Trophoblast cell (in vitro differentiated cells and primary cell): ENCODE measurements at regions not wholly inside any gene's neighbourhood (a gene's known extent, or its start where the extent isn't known, plus 50 kb on each side); places are given as distances from the start of the nearest gene placed in this dataset.

Experiments
- DNase-seq, 2 donors: peaks; one replicate each; pipeline ENCODE4 v3.0.0-alpha.2; 2016
- H2AFZ ChIP-seq: 2 replicates; pipeline ENCODE4 v1.6.1; 2013; ENCODE audit warnings: low read length, moderate library complexity, mild to moderate bottlenecking; ENCODE audit not compliant: insufficient read depth, poor library complexity
- H2AK5ac ChIP-seq: 2 replicates; pipeline ENCODE4 v1.6.1; 2013; ENCODE audit warnings: mild to moderate bottlenecking, low read length
- H2BK120ac ChIP-seq: 2 replicates; pipeline ENCODE4 v1.6.1; 2013; ENCODE audit warnings: low read length, mild to moderate bottlenecking, moderate library complexity; ENCODE audit not compliant: insufficient read depth, poor library complexity
- H2BK12ac ChIP-seq: 2 replicates; pipeline ENCODE4 v1.6.1; 2013; ENCODE audit warnings: mild to moderate bottlenecking, low read length, moderate library complexity
- H2BK5ac ChIP-seq: 2 replicates; pipeline ENCODE4 v1.6.1; 2013; ENCODE audit warnings: low read length, low read depth, moderate library complexity, mild to moderate bottlenecking; ENCODE audit not compliant: poor library complexity
- H3K14ac ChIP-seq: 2 replicates; pipeline ENCODE4 v1.6.1; 2013; ENCODE audit warnings: mild to moderate bottlenecking, low read length
- H3K18ac ChIP-seq: 2 replicates; pipeline ENCODE4 v1.6.1; 2013; ENCODE audit warnings: mild to moderate bottlenecking, low read length
- H3K23ac ChIP-seq: 2 replicates; pipeline ENCODE4 v1.6.1; 2013; ENCODE audit warnings: low read length
- H3K27ac ChIP-seq: 2 replicates; pipeline ENCODE4 v1.5.1; 2013; ENCODE audit warnings: low read depth, mild to moderate bottlenecking, inconsistent platforms, low read length, moderate library complexity
- H3K27me3 ChIP-seq: 2 replicates; pipeline ENCODE4 v1.6.1; 2013; ENCODE audit warnings: inconsistent platforms, mild to moderate bottlenecking, low read length, moderate library complexity; ENCODE audit not compliant: insufficient read depth
- H3K36me3 ChIP-seq, 2 experiments: 1 replicate in 1 of 2; 2 replicates in 1 of 2; pipeline ENCODE4 v1.6.1; 2013; ENCODE audit warnings: low read length in 2 of 2, mild to moderate bottlenecking in 2 of 2, moderate library complexity in 1 of 2; ENCODE audit not compliant: insufficient read depth in 2 of 2, control insufficient read depth in 1 of 2
- H3K4ac ChIP-seq: 2 replicates; pipeline ENCODE4 v1.6.1; 2013; ENCODE audit warnings: low read depth, mild to moderate bottlenecking, low read length, moderate library complexity
- H3K4me1 ChIP-seq, 2 experiments: 1 replicate in 1 of 2; 2 replicates in 1 of 2; pipeline ENCODE4 v1.6.1; 2013; ENCODE audit warnings: low read length in 2 of 2, mild to moderate bottlenecking in 2 of 2, moderate library complexity in 1 of 2; ENCODE audit not compliant: insufficient read depth in 2 of 2, control insufficient read depth in 1 of 2
- H3K4me2 ChIP-seq: 2 replicates; pipeline ENCODE4 v1.6.1; 2013; ENCODE audit warnings: inconsistent platforms, mild to moderate bottlenecking, low read length, moderate library complexity
- H3K4me3 ChIP-seq: 2 replicates; pipeline ENCODE4 v1.5.1; 2013; ENCODE audit warnings: mild to moderate bottlenecking, low read depth, low read length, inconsistent platforms
- H3K79me1 ChIP-seq: one replicate; pipeline ENCODE4 v1.6.1; 2013; ENCODE audit warnings: low read length
- H3K79me2 ChIP-seq: 2 replicates; pipeline ENCODE4 v1.6.1; 2013; ENCODE audit warnings: low read length, mild to moderate bottlenecking; ENCODE audit not compliant: control insufficient read depth, insufficient read depth, poor library complexity
- H3K9ac ChIP-seq: 2 replicates; pipeline ENCODE4 v1.6.1; 2013; ENCODE audit warnings: mild to moderate bottlenecking, low read length
- H3K9me3 ChIP-seq: 2 replicates; pipeline ENCODE4 v1.6.1; 2013; ENCODE audit warnings: low read depth, mild to moderate bottlenecking, control low read depth, inconsistent platforms, low read length; ENCODE audit not compliant: insufficient read depth
- H4K12ac ChIP-seq: 2 replicates; pipeline ENCODE4 v1.6.1; 2013; ENCODE audit warnings: low read depth, mild to moderate bottlenecking, low read length, moderate library complexity
- H4K8ac ChIP-seq: 2 replicates; pipeline ENCODE4 v1.6.1; 2013; ENCODE audit warnings: low read depth, mild to moderate bottlenecking, low read length, moderate library complexity
- H4K91ac ChIP-seq: one replicate; pipeline ENCODE4 v1.6.1; 2013; ENCODE audit warnings: low read depth, mild to moderate bottlenecking, low read length, moderate library complexity
- WGBS: extraction: QIAGEN DNeasy Blood & Tissue Kit; methylation state at CpG from one replicate; pipeline ENCODE4 v1.1.7; 2013; ENCODE audit warnings: missing lambda C conversion rate; ENCODE audit not compliant: insufficient read length, insufficient coverage; ENCODE audit errors: extremely low coverage; 5-methylcytosine and 5-hydroxymethylcytosine counted together

DNA sequence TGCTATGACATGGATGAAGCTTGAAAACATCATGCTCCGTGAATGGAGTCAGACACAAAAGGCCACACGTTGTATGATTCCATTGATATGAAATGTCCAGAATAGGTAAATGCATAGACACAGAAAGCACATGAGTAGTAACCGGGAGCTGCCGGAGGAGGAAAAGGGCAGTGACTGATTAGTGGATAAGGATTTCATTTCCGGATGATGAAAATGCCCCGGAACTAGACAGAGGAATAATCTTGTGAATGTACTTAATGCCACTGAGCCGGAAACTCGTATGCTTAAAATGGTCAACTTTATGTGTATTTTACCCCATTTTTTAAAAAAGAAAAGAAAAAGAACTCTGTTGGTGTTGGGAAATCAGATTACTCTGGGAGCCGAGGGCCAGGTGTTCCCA is 112.7 kb upstream of the FAM9B start:
- no peak overlapping the region for H4K12ac ChIP-seq
- H2BK12ac ChIP-seq = no peak overlapping the region
- no peak overlapping the region for H4K91ac ChIP-seq
- no peak overlapping the region for H3K18ac ChIP-seq
- no peaks in the 10 kb centered on the region for H3K9me3 ChIP-seq
- H3K27ac ChIP-seq = no peak overlapping the region
- H3K9ac ChIP-seq = no peak overlapping the region
- no peak overlapping the region for H2AFZ ChIP-seq
- no CpG with 5 or more reads among the region's 9 CpGs for WGBS
- H3K27me3 ChIP-seq = no peaks in the 10 kb centered on the region
- H4K8ac ChIP-seq = no peak overlapping the region
- no peak overlapping the region for H3K4ac ChIP-seq
- H2BK5ac ChIP-seq = no peak overlapping the region
- H3K36me3 ChIP-seq = no peaks in the 10 kb centered on the region
- H3K79me1 ChIP-seq = no peaks in the 10 kb centered on the region
- no peak overlapping the region for H3K4me2 ChIP-seq
- H3K4me1 ChIP-seq = peaks cover 2 to 4% of the 10 kb centered on the region in 2 experiments
- H3K4me3 ChIP-seq = no peak overlapping the region
- no peak for DNase-seq
- no peak overlapping the region for H3K14ac ChIP-seq
- no peaks in the 10 kb centered on the region for H3K79me2 ChIP-seq
- no peak overlapping the region for H2BK120ac ChIP-seq
- no peak overlapping the region for H3K23ac ChIP-seq
- H2AK5ac ChIP-seq = no peak overlapping the region

DNA sequence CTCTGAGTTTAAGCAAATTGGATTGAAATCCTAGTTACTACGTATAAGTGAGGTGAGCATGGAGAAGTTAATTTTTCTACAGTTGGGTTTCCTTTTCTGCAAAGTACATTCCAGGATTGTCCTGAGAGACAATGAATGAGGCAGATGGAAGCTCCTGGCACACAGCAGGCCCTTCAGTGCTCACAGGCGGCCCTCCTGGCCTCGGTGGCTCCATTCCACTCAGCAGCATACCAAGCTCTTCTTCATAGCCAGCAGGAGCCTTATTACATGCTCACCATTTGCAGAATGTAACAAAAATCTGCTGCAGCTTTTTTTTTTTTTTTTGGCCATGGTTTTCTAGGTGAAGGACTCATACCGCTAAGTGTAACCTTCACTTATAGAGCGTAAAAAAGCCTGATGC is 113.2 kb upstream of the FAM9B start:
- DNase-seq = no peak
- Histone ChIP-seq H3K4me1 (peaks cover 2 to 4% of the 10 kb centered on the region in 2 experiments), H3K9me3 (no peaks in the 10 kb centered on the region), H2AK5ac (no peak overlapping the region), H3K4me3 (no peak overlapping the region), H2BK120ac (no peak overlapping the region), H2BK5ac (no peak overlapping the region), H4K8ac (no peak overlapping the region), H3K27ac (no peak overlapping the region), H3K23ac (no peak overlapping the region), H3K14ac (no peak overlapping the region), H2BK12ac (no peak overlapping the region), H3K27me3 (no peaks in the 10 kb centered on the region), H4K91ac (no peak overlapping the region), H3K4me2 (no peak overlapping the region), H3K79me1 (no peaks in the 10 kb centered on the region), H3K9ac (no peak overlapping the region), H3K36me3 (no peaks in the 10 kb centered on the region), H2AFZ (no peak overlapping the region), H4K12ac (no peak overlapping the region), H3K79me2 (no peaks in the 10 kb centered on the region), H3K4ac (no peak overlapping the region), H3K18ac (no peak overlapping the region)
- no CpG with 5 or more reads among the region's 5 CpGs for WGBS

DNA sequence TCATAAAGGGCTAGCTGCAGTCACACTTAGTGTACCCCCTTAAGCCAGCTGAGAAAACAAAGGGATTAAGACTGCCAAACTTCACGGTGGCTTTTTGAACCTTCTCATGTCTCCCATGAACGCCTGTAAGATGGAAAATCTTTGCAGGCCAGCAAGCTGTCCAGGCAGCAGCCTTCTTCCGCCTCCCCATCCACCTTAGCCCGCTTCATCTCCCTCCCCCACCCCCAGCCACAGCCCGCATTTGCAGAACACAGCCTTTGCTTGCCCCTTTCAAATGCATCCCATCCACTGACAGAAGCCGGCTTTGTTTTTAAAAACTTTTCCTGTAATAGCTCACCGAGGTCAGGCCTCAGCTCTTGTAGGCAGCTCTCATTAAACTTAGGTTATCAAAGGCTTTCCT is 113.8 kb upstream of the FAM9B start:
- Histone ChIP-seq H3K4me2 (no peak overlapping the region), H3K36me3 (no peaks in the 10 kb centered on the region), H3K4ac (no peak overlapping the region), H3K4me3 (no peak overlapping the region), H3K23ac (no peak overlapping the region), H3K4me1 (peaks cover 2 to 4% of the 10 kb centered on the region in 2 experiments), H3K79me2 (no peaks in the 10 kb centered on the region), H3K18ac (no peak overlapping the region), H4K91ac (no peak overlapping the region), H3K9ac (no peak overlapping the region), H3K27ac (no peak overlapping the region), H2AK5ac (no peak overlapping the region), H3K27me3 (no peaks in the 10 kb centered on the region), H2BK120ac (no peak overlapping the region), H3K9me3 (no peaks in the 10 kb centered on the region), H4K12ac (no peak overlapping the region), H3K14ac (no peak overlapping the region), H4K8ac (no peak overlapping the region), H2BK12ac (no peak overlapping the region), H3K79me1 (no peaks in the 10 kb centered on the region), H2AFZ (no peak overlapping the region), H2BK5ac (no peak overlapping the region)
- no CpG with 5 or more reads among the region's 7 CpGs for WGBS
- no peak for DNase-seq

DNA sequence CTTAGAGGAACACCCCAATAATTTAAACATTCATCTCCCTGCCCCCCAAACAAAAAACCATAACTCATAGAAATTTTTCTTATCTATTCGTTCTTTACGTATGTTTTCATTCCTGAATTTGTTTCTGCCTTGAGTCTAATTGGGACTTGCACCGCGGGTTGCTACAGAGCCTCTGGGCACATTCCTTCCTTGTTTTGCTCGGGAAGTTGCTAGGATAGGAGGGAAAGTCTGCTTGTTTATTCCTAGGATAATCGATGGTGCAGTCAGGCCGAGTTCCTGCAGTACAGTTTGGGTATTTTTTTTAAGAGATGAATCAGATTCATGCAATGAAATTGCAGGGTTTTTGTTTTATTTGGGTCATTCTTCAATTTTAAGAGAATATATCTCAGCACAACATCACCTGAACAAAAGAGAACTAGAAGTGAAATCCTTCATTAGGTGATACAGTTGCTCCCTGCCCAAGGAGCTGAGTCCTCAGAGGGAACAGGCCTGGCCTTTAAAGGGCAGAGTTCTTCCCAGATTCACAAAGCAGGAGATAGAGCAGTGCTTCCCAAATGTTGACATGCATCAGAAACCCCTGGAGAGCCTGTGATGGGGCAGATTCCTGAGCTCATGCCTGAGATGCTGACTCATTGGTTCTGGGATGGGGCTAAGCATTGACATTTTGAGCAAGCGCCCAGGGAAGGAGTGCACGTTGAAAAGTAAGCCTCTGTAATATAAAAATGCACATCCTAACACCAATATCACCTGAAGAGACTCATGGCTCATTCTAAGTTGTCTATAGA is 114.9 kb upstream of the FAM9B start:
- no peak overlapping the region for H3K23ac ChIP-seq
- H3K4me3 ChIP-seq = no peak overlapping the region
- no peak overlapping the region for H4K12ac ChIP-seq
- H2BK5ac ChIP-seq = no peak overlapping the region
- H4K8ac ChIP-seq = peak overlapping the region; percentile 47
- H3K4ac ChIP-seq = no peak overlapping the region
- no peak overlapping the region for H4K91ac ChIP-seq
- peak overlapping the region; percentile 23 for H3K4me2 ChIP-seq
- peaks cover 2% of the 10 kb centered on the region in 2 experiments for H3K4me1 ChIP-seq
- H3K14ac ChIP-seq = no peak overlapping the region
- DNase-seq = peak; percentile 53 to 71
- H3K27me3 ChIP-seq = no peaks in the 10 kb centered on the region
- H2AFZ ChIP-seq = no peak overlapping the region
- WGBS = no CpG with 5 or more reads among the region's 9 CpGs
- no peaks in the 10 kb centered on the region for H3K9me3 ChIP-seq
- no peak overlapping the region for H2BK12ac ChIP-seq
- no peak overlapping the region for H2AK5ac ChIP-seq
- H3K27ac ChIP-seq = peak overlapping the region; percentile 56
- no peaks in the 10 kb centered on the region for H3K79me1 ChIP-seq
- no peak overlapping the region for H3K9ac ChIP-seq
- H2BK120ac ChIP-seq = no peak overlapping the region
- no peaks in the 10 kb centered on the region for H3K79me2 ChIP-seq
- H3K18ac ChIP-seq = no peak overlapping the region
- no peaks in the 10 kb centered on the region for H3K36me3 ChIP-seq
